ENCODE measurements at regions not wholly inside any gene's neighbourhood (a gene's known extent, or its start where the extent isn't known, plus 50 kb on each side); places are given as distances from the start of the nearest gene placed in this dataset.

DNA sequence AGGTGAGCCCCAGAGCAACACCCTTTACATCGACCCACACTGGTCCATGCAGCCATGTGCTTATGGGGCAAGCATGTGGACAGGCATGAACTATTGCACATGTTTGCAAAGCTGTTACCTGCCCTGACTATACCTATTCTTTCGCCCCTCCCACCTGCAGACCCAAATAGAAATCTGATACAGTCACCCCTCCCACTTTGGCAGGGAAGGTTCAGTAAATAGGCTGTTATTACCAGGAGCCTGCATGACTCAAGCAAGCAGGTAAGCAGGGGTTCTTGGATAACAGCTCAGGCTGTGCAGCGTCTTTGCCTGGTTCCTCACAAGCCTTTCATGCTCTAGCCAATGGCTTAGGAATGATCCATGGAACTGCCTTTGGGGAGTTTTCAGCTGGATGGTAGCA is 122.7 kb upstream of the DIPK2B start:
- TF ChIP-seq, protein P1, sequence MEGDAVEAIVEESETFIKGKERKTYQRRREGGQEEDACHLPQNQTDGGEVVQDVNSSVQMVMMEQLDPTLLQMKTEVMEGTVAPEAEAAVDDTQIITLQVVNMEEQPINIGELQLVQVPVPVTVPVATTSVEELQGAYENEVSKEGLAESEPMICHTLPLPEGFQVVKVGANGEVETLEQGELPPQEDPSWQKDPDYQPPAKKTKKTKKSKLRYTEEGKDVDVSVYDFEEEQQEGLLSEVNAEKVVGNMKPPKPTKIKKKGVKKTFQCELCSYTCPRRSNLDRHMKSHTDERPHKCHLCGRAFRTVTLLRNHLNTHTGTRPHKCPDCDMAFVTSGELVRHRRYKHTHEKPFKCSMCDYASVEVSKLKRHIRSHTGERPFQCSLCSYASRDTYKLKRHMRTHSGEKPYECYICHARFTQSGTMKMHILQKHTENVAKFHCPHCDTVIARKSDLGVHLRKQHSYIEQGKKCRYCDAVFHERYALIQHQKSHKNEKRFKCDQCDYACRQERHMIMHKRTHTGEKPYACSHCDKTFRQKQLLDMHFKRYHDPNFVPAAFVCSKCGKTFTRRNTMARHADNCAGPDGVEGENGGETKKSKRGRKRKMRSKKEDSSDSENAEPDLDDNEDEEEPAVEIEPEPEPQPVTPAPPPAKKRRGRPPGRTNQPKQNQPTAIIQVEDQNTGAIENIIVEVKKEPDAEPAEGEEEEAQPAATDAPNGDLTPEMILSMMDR (IDR thresholded peaks at IDR 0.05; ENCODE audit: low read depth, low read length) = no peak
- TF ChIP-seq POLR2A (IDR thresholded peaks at IDR 0.05; ENCODE audit: extremely low read depth, insufficient read length) = no peak
- no peak for TF ChIP-seq MAX (IDR thresholded peaks at IDR 0.05; ENCODE audit: low read depth, low read length)

All from NB4 (cell line).